DMS153 (cell line): ENCODE measurements at regions not wholly inside any gene's neighbourhood (a gene's known extent, or its start where the extent isn't known, plus 50 kb on each side); places are given as distances from the start of the nearest gene placed in this dataset.

Experiments
- DNase-seq: peaks from one replicate; lab custom pipeline; 2025; lab: John Stamatoyannopoulos, UW

DNA sequence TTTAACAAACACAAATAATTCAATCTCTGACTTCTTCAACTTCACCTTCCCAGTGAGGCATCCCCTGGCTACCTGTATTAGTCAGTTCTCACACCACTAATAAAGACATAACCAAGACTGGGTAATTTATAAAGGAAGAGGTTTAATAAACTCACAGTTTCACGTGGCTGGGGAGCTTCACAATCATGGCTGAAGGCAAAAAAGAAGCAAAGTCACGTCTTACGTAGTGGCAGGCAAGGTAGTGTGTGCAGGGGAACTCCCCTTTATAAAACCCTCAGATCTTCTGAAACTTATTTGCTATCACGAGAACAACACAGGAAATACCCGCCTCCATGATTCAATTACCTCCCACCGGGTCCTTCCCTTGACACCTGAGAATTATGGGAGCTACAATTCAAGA is 478.5 kb downstream of the ADGRL2 start:
- no peak for DNase-seq

DNA sequence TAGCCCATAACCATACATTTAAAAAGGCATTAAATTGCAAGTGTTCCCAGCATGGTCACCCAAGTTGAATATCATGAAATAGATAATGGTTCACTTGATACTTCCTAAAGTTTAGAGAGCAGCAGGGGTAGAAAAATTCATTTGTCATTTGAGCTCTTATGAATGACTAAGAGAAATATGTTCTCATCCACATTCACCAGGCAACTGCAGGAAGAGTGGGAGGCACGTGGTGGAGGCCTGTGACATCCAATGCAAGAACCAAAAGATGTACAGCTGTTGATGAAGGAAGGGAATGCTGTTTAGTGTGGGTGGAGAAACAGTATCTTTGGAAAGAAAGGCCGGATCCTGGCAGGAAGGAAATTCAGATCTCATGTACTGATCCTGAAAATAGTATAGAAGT is 473.1 kb downstream of the ADGRL2 start:
- DNase-seq = no peak

DNA sequence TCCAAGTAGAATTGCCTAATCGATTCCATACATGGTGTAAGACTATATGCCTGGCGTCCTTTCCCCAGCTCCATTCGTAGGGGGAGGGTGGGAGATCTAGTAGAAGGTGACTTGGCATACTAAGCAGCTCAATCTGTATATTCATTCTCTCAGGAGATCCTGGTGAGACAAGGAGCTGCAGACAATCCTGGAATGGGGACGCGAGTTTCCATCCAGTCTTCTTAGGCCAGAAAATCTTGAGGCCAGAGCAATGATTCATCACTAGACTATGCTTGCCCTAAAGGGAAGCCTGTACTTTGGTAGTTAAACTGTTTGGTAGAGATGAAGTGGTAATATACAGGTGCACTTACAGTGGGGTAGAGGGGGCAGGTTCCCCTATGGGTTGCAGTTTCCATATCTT is 468.7 kb downstream of the ADGRL2 start:
- no peak for DNase-seq

DNA sequence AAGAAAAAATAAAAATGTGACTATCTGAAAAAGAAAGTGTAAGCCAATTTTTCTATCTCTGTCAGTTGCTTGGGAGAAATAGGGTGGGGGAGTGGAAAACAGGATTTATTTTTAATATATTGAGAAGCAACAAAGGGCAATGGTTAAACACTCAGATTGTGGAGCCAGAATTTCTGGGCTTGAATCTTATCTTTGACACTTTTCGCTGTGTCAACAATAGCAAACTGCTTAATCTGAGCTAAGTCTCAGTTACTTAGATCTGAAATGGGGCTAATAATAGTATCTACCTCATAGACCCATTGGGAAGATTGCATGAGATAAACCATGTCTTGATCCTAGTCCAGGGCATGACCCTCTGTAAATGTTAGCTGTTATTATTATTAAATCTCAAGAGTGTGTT is 468.1 kb downstream of the ADGRL2 start:
- no peak for DNase-seq

DNA sequence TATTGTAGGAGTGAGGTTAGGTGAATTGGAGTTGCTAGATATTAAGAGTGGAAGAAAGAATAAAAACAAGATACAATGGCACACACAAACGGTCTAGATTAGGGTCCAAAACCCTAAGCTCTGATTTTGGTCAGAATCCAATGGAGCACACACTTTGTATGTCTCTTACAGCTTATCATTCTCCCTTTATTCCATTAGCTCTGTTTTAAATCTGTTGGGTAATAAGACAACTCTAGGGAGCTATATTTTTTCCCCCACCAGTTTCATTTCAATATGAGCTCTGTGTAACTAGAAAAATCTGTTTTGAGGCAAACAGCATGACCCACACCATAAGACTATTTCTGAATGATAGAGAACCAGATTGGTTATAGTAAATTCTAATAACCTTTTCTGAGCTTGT is 465.6 kb downstream of the ADGRL2 start:
- no peak for DNase-seq

DNA sequence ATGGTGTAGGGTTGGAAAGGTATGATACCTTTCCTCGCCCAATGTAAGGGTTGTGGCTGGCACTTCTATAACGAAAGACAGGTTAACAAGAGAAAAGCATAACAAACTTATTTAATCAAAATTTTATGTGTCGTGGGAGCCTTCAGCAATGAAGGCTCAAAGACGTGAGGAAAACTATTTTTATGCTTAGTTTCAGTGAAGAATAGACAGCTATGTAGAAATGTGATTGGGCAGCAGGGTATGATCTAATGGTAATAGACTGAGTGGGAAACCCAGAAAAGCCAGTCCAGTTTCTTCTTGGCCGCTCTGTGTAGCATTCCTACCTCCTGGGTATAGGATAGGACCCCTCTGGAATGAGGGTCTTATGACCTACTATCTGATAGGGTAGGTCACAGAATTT is 464.7 kb downstream of the ADGRL2 start:
- no peak for DNase-seq

DNA sequence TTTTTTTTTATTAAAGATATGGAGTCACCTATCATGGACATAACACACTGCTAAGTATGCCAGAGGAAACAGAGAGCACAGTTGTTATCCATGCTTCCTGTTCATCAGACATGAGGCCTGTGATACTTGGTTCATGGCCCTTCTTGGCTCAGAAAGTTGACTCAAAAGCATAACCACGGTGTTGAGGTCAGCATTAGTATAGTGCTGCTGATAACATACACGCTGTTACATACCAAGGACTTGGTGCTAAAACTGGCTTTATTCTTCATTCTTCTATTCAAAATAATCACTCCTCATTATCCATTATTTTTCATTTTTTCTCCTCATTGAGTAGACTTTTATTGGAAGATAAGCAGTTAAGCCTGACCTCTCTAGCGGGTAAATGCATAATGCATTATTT is 464.1 kb downstream of the ADGRL2 start:
- no peak for DNase-seq

DNA sequence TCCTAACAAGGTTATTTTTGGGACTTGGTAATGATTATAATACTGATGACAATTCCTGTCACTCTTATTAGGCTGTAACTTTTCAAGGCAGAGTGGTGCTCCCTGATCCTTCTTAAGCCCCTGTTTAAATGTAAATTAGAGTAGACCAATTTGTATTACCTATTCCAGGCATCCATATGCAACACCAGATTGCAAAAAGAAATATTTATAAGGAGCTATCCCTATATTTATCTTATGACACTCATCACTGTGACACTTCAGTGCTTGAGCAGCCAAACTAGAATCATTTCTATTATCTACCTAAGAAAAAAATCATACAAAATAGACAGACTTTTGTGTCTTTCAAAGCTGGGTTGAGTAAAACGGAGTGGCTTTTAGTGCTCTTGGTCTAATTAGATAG is 462.7 kb downstream of the ADGRL2 start:
- no peak for DNase-seq

DNA sequence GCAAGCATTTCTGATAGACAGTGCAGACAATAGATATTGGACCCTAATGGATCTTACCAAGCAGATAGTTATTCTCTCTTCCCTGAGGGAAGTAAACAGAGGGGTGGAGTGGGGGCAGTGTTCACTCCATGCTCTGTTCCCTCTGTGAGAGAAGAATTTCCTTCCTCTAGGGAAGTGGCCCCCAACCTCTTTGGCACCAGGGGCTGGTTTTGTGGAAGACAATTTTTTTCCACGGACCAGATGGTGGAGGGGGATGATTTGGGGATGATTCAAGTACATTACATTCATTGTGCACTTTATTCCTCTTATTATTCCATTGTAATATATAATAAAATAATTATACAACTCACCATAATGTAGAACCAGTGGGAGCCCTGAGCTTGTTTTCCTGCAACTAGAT is 459.9 kb downstream of the ADGRL2 start:
- no peak for DNase-seq

DNA sequence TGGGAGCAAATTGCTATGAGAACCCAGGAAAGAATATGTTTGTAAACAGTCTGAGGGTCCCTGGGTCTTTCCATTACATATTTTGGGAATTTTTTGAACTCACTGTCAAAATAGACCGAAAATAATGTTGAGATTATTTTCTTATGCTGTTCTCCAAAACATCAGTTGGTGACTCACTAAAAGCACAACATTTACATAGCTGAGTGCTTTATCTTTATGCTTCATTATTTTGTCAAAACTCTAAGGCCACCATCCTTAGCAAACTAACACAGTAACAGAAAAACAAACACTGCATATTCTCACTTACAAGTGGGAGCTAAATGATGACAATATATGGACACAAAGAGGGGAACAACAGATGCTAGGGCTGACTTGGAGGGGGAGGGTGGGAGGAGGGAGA is 459.3 kb downstream of the ADGRL2 start:
- peak; percentile 56 for DNase-seq

DNA sequence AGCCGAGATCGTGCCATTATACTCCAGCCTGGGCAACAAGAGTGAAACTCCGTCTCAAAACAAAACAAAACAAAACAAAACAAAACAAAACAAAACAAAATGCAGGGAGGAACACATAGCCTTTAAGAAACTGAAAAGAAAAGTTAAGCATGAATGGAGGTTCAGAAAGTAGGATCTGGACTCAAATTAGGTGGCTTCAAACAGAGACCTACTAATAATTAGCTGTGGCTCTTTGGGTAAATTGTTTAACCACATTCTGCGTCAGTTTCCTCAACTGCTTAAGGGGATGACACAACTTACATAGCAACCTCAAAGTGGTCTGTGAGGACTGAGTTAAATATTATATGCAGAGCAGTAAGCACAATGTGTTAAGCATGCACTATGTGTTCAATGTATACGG is 458.2 kb downstream of the ADGRL2 start:
- no peak for DNase-seq

DNA sequence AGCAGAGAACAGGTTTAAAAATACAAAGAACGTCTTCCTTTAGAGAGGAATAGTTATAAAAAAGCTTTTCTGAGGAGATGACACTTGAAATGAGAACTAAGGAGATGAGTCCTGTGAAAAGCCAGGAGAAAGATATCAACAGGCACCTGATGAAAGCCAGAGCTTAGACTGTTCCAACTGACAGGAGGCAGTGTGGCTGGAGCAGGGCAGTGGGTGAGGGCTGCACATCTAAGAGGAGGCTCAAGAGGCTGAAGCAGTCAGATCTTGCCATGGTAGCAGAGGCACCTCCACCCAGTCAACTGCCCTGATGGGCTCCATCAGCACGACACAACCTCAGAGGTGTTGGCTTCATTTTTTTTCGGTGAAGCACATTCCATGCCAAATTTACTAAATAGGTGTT is 445.3 kb downstream of the ADGRL2 start:
- DNase-seq = no peak

DNA sequence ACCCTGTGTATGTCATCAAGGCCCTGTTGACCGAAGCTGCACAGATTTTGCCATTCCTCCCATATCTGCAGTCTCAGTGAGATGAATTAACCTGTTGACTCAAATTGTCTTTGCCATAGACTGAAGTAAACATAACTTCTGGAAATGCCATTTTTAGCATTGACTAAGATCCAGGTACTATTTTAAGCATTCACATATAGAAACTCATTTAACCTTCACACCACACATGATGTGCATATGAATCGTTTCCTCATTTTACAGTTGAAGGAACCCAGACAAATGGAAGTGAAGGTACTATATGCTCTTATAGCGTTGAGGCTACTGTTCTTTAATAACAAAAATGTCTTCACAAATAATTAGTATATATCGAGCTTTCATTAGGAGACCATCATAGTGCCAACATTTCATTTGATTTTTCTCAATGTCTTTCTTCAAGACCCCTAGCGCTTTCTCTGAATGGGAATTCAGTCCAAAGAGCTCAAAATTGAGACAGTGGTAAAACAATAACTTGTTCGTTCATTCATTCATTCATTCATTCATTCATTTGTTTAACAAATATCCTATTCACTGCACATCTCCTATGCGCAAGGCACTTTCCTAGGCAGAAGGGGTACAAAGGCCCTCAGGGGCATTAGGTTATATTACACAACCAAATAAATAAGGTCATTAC is 444.7 kb downstream of the ADGRL2 start:
- no peak for DNase-seq

DNA sequence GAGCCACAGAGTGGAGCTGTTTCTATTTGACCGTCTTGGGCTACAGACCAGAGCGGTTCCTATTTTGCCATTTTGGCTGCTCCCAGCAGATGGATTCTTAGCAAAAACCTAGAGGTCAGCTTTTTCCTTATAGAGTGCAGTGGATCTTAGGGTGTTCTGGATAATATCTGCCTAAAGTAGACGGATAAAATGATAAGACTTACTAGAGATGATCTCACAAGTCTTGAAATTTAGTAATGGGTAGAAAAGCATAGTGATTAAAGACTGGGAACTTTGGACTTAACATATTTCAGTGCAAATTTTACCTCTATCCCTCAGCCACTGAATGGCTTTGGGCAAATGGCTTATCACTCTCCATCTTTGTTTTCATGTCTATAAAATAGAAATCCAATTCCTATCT is 439.8 kb downstream of the ADGRL2 start:
- no peak for DNase-seq

DNA sequence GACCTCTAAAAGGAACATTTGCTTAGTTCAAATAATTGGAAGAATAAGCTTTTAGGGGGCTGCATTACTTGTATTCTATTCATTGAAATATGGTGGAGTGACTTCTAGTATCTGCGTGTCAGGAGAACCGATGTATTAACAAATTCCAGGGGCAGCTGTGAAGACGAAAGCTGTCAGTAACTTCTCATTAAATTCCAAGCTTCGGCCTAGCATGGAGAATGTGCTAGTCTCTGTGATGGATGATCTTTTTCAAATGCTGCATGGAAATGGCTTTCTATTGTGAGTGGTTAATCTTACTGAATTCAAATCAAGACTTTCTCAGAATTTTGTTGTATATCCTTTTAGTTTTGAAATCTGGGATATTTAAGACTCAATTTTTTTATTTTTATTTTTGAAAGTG is 429.9 kb downstream of the ADGRL2 start:
- DNase-seq = no peak

DNA sequence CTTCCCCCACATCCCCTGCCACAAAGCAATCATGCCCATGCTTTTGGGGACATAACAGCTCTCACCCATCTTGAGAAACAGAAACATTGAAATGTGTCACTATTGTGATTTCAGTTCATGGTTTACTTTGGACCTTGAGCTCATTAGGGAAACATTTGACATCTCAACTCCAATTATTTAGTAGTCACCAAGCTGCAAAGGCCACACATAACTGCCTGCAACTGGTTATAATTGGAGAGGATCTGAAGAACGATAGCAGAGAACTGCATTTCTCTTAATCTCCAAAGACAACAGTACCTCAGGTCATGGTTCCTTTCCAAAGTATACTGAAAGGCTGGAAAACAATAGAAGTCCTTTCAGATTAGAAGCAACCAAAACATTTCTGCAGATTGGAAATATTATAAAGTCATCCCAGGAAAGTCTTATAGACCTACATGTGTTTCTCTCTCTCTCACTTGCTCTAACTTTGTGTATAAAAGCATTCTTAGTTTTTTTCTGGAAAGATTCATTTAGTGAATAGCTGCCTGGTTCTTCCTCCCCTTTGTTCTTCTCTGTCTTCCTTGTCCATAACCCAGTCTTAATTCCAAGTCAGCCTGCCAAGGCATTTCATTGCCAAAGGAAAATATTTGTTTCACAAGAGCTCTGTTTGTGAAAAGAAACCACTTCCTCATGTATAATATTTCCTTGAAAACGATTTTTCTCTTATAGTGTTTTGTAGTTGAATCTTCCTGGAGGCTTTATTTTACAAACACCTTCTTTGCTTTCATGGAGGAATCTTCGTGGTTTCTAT is 426.8 kb downstream of the ADGRL2 start:
- no peak for DNase-seq

DNA sequence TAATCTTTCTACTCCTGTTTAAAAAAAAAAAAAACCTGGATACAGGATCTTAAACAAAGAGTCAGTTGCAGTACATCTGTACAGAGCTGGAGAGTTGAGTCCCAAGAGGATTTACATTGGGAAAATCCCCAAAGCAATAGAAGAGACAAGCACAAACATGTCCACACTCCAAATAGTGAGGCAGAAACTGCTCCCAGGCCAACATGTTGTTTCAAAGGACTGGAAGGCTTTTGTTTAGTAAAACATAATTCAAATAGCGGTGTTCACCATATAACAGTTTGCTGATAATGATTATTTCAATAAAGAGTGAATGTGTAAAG is 425.4 kb downstream of the ADGRL2 start:
- peak; percentile 95 for DNase-seq

DNA sequence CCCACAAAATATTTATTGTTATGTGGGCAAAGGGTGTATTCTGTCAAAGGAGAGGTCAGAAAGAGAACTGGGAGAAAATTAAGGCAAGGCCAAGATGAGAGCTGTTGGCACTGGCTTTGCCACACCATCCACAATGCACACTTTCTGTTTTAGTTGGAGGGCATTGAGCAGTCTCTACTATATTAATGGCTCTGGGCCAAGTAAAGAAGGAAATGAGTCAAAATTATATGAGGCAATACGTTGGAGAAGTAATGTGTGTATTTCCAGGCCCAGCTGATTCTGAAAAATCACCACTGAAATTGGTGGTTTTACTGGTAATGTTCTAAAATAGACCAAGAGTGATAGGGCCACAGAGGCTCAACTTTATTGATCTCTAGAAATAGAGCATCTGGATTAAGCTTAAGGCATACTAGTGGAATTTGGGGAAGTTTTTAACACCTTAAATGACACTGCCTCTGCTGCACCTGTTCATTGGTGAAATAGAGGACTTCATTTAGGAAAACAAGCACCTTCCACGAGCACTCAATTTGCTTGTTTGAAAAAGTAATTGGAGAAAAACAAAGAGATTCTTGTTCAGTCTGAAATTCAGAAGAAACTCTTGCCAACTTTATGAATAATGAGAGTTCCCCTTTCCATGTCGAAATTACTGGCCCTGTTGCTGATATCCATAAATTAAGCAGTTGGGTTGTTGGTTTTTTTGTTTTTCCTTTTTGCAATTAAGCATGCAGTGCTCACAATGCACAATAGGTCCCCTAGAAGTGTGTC is 424.9 kb downstream of the ADGRL2 start:
- DNase-seq = peak; percentile 76

DNA sequence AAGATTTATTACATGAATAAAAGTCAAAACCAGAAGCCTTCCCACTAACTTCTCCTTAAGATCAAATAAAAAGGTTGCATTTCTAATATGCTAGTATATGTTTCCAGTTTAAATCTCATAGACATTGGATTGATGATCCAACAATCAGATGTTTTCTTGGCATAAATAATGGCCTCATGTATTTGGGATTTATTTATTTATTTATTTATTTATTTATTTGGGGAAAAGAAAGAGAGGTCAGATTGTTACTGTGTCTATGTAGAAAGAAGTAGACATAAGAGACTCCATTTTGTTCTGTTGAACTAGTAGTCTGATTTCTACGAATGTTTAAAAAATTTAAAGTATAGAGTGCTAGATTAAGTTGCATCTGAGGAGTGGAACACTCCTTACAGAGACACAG is 422.4 kb downstream of the ADGRL2 start:
- no peak for DNase-seq

DNA sequence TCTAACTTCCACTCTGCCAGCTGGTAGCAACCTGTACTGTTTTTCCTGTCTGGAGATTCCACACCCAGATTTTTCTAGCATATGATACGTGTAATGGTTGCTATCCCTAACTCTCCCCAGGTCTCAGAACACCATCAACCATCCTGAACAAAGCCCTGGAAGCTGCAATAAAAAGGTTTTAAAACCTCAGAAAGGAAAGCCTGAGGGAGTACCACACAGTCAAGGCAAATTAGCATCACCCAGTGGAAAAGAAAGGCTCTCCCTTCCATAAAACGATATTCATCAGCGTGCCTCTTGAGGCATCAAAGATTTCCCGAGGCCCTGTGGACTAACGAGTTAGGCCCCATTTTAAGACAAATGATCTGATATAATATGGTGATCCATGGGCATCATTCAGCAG is 421.0 kb downstream of the ADGRL2 start:
- DNase-seq = no peak

DNA sequence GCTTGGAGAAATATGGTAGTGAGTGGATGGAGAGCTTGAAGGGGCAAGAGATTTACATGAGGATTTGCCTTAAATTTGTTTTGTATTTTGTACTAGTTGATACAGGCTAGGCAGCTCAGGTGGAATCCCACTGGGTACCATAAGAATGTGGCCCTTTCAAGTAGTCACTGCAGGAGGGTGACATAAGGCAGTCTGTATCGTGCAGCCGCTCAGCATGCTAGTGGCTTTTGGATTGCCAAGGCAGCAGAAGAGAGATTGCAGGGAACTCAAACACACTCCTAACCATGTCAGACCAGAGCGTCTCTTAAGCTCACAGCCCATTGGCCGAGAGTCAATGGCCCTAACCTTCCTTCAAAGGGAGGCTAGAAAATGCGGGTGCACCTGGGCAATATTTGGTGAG is 420.0 kb downstream of the ADGRL2 start:
- DNase-seq = no peak

DNA sequence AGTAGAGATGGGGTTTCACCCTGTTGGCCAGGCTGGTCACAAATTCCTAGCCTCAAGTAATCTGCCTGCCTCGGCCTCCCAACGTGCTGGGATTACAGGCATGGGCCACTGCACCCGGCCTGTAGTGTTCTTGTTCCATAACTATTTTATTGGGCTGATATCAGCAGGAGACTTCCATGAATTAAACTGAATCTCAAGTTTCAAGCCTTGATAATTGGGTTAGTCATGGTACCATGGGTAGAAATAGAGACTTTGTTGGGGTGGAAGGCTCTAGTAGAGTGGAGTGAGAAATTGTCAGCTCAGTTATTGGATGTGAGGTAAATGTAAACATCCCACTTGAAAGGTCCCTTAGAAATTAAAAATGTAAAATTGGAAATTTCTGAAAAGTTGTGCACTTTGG is 419.1 kb downstream of the ADGRL2 start:
- DNase-seq = no peak

DNA sequence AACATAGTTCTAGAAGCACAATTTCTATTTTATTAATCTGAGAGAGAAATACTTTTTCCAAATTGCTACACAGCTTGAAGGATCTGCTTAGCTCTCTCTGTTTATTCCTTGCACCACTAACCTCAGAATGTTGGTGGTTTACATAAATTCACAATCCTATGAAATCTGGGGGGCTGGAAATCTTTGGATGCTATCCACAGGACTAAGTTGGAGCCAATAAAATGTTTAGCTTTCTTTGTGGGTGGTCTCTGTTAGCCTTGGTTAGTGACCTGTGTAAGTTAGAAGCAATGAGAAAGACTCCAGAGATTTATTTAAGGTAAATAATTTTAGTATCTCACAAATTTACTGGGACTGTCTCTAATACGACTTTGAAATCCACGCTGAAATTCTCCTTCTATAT is 418.1 kb downstream of the ADGRL2 start:
- DNase-seq = no peak

DNA sequence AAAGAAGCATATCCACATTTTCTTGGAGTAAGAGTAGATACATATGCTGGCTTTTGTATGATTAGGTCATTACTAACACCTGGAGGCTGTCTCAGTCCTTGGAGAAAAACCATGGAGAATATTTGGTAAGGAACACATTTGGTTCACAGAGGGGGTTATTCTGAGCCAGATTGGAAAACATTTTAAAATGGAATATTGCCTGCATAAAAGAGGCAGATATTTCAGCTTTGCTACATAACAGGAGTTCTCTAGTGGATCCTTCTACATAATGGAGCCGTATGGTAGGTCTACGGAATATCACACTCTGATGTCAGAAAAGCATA is 415.1 kb downstream of the ADGRL2 start:
- DNase-seq = no peak
